LNCaP clone FGC (cell line): ENCODE measurements at regions not wholly inside any gene's neighbourhood (a gene's known extent, or its start where the extent isn't known, plus 50 kb on each side); places are given as distances from the start of the nearest gene placed in this dataset.

ENCODE experiments used
- DNase-seq: peaks from one replicate; pipeline ENCODE4 v3.0.0-alpha.2; 2011; ENCODE audit warnings: low read depth
- H3K4me3 ChIP-seq: 2 replicates; pipeline ENCODE4 v1.5.1; 2011; ENCODE audit warnings: mild to moderate bottlenecking, low read depth, low read length, control low read depth
- CTCF ChIP-seq: IDR thresholded peaks from 2 replicates; pipeline ENCODE4 v1.5.1; 2012; ENCODE audit warnings: mild to moderate bottlenecking; ENCODE audit not compliant: control insufficient read depth, insufficient read depth; ENCODE audit errors: extremely low read depth

- DNase-seq = no peak
- H3K4me3 ChIP-seq = no peak overlapping the region
- no peak for TF ChIP-seq CTCF
These were observed 73.1 kb upstream of the EDEM3 start for GRCh38 chr1:184827600-184828368.

DNA sequence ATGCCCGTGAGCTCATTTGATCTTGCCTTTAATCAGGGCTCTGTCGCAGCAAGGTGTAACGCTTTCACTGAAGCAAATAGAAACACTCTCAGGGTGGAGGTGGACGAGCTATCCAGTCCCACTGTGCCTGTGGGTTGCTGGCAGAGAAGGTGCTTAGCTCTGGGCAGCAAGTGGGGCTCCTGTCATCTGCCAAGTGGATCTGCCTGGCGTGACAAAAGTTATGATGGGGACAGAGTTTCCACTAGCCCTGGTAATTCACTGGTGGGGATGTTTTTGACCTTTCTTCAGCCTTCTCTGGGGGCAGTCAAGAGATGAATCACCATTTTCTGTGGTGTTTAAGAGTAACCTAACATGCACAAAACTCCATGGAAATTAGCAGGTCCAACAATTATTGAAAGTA is 71.3 kb upstream of the EDEM3 start:
- no peak for DNase-seq
- H3K4me3 ChIP-seq = no peak overlapping the region
- TF ChIP-seq CTCF = no peak

DNA sequence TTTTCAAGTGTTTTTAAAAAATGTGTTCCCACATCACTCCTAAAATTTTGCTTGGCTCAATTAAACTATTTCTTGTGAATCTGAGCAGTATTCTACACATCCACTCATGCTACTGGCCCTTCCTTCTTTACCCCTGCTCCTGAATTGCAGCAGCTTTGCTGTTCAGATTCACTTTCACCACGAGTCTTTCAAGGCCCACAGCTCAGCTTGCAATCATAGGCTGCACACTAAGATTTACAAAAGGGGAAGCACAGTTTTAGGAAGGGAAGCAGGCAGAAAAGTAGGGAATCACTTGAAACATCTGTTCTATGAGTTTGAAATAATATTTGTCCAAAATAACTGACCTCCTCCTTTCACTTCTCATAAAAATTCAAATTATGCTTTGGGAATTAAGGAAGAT is 70.9 kb upstream of the EDEM3 start:
- no peak for TF ChIP-seq CTCF
- DNase-seq = no peak
- no peak overlapping the region for H3K4me3 ChIP-seq

DNA sequence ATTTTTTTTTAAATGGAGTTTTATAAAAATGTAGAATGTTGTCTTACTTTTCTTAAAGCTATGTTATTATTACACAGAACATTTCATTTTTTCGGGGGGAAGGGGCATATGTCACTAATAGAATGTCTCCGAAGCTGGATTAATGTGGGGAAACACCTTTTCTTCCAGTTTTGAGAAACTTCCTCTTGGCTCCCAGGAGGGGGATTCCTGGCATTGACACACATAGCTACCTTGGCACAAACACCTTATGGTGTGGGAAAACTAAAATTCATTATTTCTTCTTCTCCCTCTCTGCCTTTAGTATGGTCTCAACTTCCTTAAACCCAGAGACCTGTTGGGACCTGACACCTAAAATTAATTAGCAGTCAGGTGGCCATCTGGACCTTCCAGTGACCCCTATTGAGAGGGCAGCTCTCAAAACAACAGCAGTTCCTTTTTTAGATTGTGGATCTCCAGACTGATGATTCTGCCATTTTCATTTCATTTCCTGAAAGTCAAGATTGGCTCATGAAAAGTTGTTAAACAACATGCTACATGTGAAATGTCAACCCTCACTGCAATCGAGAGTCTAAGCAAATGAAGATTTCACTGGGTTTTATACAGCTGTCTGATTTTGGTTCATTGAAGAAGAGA is 70.1 kb upstream of the EDEM3 start:
- no peak for DNase-seq
- no peak for TF ChIP-seq CTCF

DNA sequence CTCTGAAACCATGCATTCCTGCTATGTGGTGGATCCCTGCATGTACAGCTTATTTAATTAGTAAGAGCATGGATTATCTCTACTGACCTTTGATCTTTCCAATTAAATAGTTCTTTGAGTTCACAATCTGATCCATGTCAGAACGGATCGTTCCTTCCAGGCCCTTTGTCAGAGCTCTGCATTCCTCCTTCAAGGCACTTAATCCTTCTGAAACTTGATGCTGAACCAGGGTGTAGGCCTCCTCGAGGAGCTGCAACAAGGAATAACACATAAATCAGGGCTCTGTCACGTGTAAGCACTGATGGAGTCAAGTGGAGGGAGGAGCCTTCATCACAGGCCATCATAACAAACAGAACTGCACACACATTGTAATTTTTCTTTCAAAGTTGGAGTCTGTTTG is 68.4 kb upstream of the EDEM3 start:
- TF ChIP-seq CTCF = no peak
- no peak overlapping the region for H3K4me3 ChIP-seq
- no peak for DNase-seq

More for the DNA sequence above, 70.1 kb upstream of the EDEM3 start:
- H3K4me3 ChIP-seq = no peak overlapping the region

GRCh38 chr1:184822267-184822666 is 67.6 kb upstream of the EDEM3 start:
- no peak for DNase-seq
- TF ChIP-seq CTCF = no peak
- no peak overlapping the region for H3K4me3 ChIP-seq
